SK-N-SH treated with all-trans-retinoic acid at 6 μM for 48 hours (cell line): ENCODE measurements at regions not wholly inside any gene's neighbourhood (a gene's known extent, or its start where the extent isn't known, plus 50 kb on each side); places are given as distances from the start of the nearest gene placed in this dataset.

Source experiments
- ATAC-seq: fragments of 200-7000 bp; cut with Tn5 transposase; 3 replicates; pipeline ENCODE4 v1.9.1; 2020; ENCODE audit warnings: mild to moderate bottlenecking, moderate library complexity
- ARNTL ChIP-seq: fragments of 450-650 bp; formaldehyde crosslinking; IDR thresholded peaks from 2 replicates; pipeline ENCODE4 v1.5.0; 2020; ENCODE audit warnings: low read depth, mild to moderate bottlenecking, moderate library complexity, borderline replicate concordance
- BACH2 ChIP-seq: fragments of 250-450 bp; sonication (Bioruptor Pico); IDR thresholded peaks from 2 replicates; pipeline ENCODE4 v1.9.0; 2021; ENCODE audit warnings: mild to moderate bottlenecking, borderline replicate concordance
- CREB5 ChIP-seq: fragments of 250-450 bp; sonication (Bioruptor Pico); IDR thresholded peaks from 2 replicates; pipeline ENCODE4 v1.5.1; 2020; ENCODE audit warnings: low read depth, mild to moderate bottlenecking, moderate library complexity
- CSDC2 ChIP-seq: fragments of 250-450 bp; sonication (Bioruptor Pico); IDR thresholded peaks from 2 replicates; pipeline ENCODE4 v1.5.0; 2020; ENCODE audit warnings: mild to moderate bottlenecking, moderate library complexity
- ESRRG ChIP-seq: fragments of 250-450 bp; sonication (Bioruptor Pico); IDR thresholded peaks from 2 replicates; pipeline ENCODE4 v1.6.1; 2021; ENCODE audit warnings: mild to moderate bottlenecking
- ISL1 ChIP-seq: fragments of 250-450 bp; sonication (Bioruptor Pico); IDR thresholded peaks from 2 replicates; pipeline ENCODE4 v2.1.2; 2022; ENCODE audit warnings: mild to moderate bottlenecking, moderate library complexity
- OSR1 ChIP-seq: fragments of 250-450 bp; sonication (Bioruptor Pico); IDR thresholded peaks from 2 replicates; pipeline ENCODE4 v1.8.0; 2022; ENCODE audit warnings: moderate library complexity, mild to moderate bottlenecking, inconsistent platforms
- PATZ1 ChIP-seq: fragments of 250-450 bp; sonication (Bioruptor Pico); IDR thresholded peaks from 2 replicates; pipeline ENCODE4 v1.8.0; 2020; ENCODE audit warnings: mild to moderate bottlenecking, moderate library complexity, borderline replicate concordance
- PPARA ChIP-seq: fragments of 250-450 bp; sonication (Bioruptor Pico); IDR thresholded peaks from 2 replicates; pipeline ENCODE4 v1.5.0; 2020; ENCODE audit warnings: mild to moderate bottlenecking, borderline replicate concordance
- RARB ChIP-seq: fragments of 250-450 bp; sonication (Bioruptor Pico); IDR thresholded peaks from 2 replicates; pipeline ENCODE4 v1.8.0; 2021; ENCODE audit warnings: mild to moderate bottlenecking, moderate library complexity
- SNAI2 ChIP-seq: fragments of 250-450 bp; sonication (Bioruptor Pico); IDR thresholded peaks from 2 replicates; pipeline ENCODE4 v1.5.0; 2020; ENCODE audit warnings: mild to moderate bottlenecking, moderate library complexity
- TOX ChIP-seq: fragments of 250-450 bp; sonication (Bioruptor Pico); IDR thresholded peaks from 2 replicates; pipeline ENCODE4 v1.8.0; 2021; ENCODE audit warnings: mild to moderate bottlenecking, moderate library complexity, borderline replicate concordance
- ZC3H10 ChIP-seq: fragments of 250-450 bp; sonication (Bioruptor Pico); IDR thresholded peaks from 2 replicates; pipeline ENCODE4 v1.5.1; 2021; ENCODE audit warnings: mild to moderate bottlenecking, moderate library complexity
- ZFP3 ChIP-seq: fragments of 250-450 bp; sonication (Bioruptor Pico); IDR thresholded peaks from 2 replicates; pipeline ENCODE4 v1.5.0; 2020; ENCODE audit warnings: mild to moderate bottlenecking, moderate library complexity
- ZFP30 ChIP-seq: fragments of 450-650 bp; formaldehyde crosslinking; IDR thresholded peaks from 2 replicates; pipeline ENCODE4 v1.5.0; 2022; ENCODE audit warnings: mild to moderate bottlenecking, moderate library complexity
- ZNF565 ChIP-seq: fragments of 450-650 bp; formaldehyde crosslinking; conservative IDR thresholded peaks from 2 replicates; pipeline ENCODE4 v1.5.0; 2020; ENCODE audit warnings: low read depth, mild to moderate bottlenecking, moderate library complexity
- ZNF8 ChIP-seq: fragments of 450-650 bp; formaldehyde crosslinking; IDR thresholded peaks from 2 replicates; pipeline ENCODE4 v1.5.0; 2020; ENCODE audit warnings: mild to moderate bottlenecking, moderate library complexity
- TF ChIP-seq, protein P1 (sequence below): fragments of 250-450 bp; sonication (Bioruptor Pico); IDR thresholded peaks from 2 replicates; pipeline ENCODE4 v1.5.0; 2020; ENCODE audit warnings: mild to moderate bottlenecking, moderate library complexity
- TF ChIP-seq, protein P2 (sequence below): fragments of 250-450 bp; sonication (Bioruptor Pico); IDR thresholded peaks from 2 replicates; pipeline ENCODE4 v1.5.1; 2021; ENCODE audit warnings: mild to moderate bottlenecking, moderate library complexity

DNA sequence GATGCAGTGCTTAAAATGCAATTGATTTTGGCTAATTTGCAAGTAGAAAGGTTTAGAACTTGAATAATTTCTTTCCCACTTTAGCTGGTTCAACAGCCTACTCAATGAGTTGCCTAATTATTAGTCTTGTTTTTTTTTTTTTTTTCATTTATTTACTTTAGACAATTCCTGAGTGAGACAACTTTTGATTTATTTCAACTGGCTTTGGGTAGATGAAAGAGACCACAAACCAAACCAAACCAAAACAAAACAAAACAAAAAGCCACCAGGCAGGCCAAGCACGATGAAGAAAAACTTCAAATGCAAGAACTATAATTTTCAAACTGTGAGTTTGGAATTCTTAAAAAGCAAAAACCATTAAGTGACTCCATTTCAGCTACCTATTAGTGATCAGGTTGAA lies 469.9 kb downstream of the GBE1 start:
- ATAC-seq, result no peak

GRCh38 chr3:81289676-81290075 lies 471.8 kb downstream of the GBE1 start:
- TF ChIP-seq ZNF8 (CRISPR knock-in tag), result no peak
- TF ChIP-seq ZFP3 (CRISPR knock-in tag), result no peak
- TF ChIP-seq CSDC2, result no peak
- peak; percentile 27; the same call in 1 of the 2 replicates for TF ChIP-seq ISL1
- TF ChIP-seq, protein P1, sequence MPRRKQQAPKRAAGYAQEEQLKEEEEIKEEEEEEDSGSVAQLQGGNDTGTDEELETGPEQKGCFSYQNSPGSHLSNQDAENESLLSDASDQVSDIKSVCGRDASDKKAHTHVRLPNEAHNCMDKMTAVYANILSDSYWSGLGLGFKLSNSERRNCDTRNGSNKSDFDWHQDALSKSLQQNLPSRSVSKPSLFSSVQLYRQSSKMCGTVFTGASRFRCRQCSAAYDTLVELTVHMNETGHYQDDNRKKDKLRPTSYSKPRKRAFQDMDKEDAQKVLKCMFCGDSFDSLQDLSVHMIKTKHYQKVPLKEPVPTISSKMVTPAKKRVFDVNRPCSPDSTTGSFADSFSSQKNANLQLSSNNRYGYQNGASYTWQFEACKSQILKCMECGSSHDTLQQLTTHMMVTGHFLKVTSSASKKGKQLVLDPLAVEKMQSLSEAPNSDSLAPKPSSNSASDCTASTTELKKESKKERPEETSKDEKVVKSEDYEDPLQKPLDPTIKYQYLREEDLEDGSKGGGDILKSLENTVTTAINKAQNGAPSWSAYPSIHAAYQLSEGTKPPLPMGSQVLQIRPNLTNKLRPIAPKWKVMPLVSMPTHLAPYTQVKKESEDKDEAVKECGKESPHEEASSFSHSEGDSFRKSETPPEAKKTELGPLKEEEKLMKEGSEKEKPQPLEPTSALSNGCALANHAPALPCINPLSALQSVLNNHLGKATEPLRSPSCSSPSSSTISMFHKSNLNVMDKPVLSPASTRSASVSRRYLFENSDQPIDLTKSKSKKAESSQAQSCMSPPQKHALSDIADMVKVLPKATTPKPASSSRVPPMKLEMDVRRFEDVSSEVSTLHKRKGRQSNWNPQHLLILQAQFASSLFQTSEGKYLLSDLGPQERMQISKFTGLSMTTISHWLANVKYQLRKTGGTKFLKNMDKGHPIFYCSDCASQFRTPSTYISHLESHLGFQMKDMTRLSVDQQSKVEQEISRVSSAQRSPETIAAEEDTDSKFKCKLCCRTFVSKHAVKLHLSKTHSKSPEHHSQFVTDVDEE, result no peak

More for the DNA sequence above, 469.9 kb downstream of the GBE1 start:
- TF ChIP-seq ZC3H10 (CRISPR knock-in tag) (no peak), OSR1 (CRISPR knock-in tag) (no peak), TOX (CRISPR knock-in tag) (no peak), RARB (no peak), ZNF8 (CRISPR knock-in tag) (no peak), BACH2 (no peak), PPARA (CRISPR knock-in tag) (no peak), PATZ1 (CRISPR knock-in tag) (no peak), CSDC2 (no peak), ESRRG (no peak), SNAI2 (CRISPR knock-in tag) (no peak), ZFP30 (no peak)
- TF ChIP-seq, protein P2, sequence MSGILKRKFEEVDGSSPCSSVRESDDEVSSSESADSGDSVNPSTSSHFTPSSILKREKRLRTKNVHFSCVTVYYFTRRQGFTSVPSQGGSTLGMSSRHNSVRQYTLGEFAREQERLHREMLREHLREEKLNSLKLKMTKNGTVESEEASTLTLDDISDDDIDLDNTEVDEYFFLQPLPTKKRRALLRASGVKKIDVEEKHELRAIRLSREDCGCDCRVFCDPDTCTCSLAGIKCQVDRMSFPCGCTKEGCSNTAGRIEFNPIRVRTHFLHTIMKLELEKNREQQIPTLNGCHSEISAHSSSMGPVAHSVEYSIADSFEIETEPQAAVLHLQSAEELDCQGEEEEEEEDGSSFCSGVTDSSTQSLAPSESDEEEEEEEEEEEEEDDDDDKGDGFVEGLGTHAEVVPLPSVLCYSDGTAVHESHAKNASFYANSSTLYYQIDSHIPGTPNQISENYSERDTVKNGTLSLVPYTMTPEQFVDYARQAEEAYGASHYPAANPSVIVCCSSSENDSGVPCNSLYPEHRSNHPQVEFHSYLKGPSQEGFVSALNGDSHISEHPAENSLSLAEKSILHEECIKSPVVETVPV (CRISPR knock-in tag), result no peak

DNA sequence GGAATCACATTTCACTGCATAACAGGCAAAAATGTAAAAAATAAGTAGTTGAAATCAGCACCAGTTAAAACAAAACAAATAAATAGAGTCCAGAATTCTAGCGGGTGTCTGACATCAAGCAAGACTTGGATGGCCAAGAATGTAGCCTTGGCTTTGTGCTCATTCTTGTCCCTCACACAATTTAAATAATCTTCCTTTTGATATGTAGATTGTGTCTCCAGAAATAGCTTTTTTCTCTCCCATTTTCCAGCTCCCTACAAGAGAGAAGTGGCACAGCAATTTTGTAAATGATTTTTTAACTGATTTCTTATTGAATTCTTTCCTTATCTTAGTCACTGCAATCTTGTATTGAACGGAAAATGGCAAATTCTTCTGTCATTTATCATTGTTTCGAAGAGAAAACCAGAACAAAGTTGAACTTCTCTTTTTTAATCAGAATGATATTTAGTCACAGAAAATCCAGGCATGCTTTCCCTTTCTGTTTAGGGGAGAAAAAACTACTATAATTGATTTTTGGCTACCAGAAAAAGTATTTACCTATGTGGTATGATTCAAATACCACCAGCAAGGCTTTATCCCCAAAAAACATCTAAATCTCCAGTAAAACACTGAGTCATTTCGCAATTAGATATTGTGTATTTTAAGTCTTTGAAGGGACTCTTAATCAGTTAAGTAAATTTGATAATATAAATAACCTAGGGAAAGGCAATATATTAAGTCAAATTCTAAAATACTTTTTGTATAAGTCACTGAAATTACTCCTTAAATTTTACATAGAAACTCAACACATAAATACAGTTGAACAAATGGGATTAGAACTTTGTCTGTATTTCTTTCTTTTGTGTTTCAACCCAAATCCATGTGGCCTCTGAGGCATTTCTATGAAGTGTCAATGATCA lies 481.7 kb downstream of the GBE1 start:
- TF ChIP-seq ISL1 (peak; percentile 81), SNAI2 (CRISPR knock-in tag) (no peak), RARB (no peak), ARNTL (CRISPR knock-in tag) (no peak), PATZ1 (CRISPR knock-in tag) (0 out of 2 replicates have a peak, but pooled peaks have one; percentile 32)
- TF ChIP-seq, all 23 proteins: peak for 2
- ATAC-seq, result peak; percentile 41

More at GRCh38 chr3:81289676-81290075, 471.8 kb downstream of the GBE1 start:
- peak; percentile 87 for ATAC-seq

GRCh38 chr3:81277853-81278252 lies 483.6 kb downstream of the GBE1 start:
- peak; percentile 81 for TF ChIP-seq ISL1
- TF ChIP-seq CREB5, result no peak
- no peak for TF ChIP-seq BACH2
- TF ChIP-seq SNAI2 (CRISPR knock-in tag), result no peak
- TF ChIP-seq ZNF565 (CRISPR knock-in tag), result no peak
- peak; percentile 88 for ATAC-seq
